HG02840 (cell line): ENCODE measurements at regions not wholly inside any gene's neighbourhood (a gene's known extent, or its start where the extent isn't known, plus 50 kb on each side); places are given as distances from the start of the nearest gene placed in this dataset.

Experiments
- ATAC-seq: cut with Tn5 transposase; IDR thresholded peaks from one replicate; pipeline ENCODE4 v1.9.1; 2021; ENCODE audit warnings: mild to moderate bottlenecking, moderate library complexity, moderate number of reproducible peaks; ENCODE audit not compliant: unreplicated experiment, low FRiP score

GRCh38 chr5:145226726-145227125, 608.4 kb downstream of the PRELID2 start:
- ATAC-seq = no peak

DNA sequence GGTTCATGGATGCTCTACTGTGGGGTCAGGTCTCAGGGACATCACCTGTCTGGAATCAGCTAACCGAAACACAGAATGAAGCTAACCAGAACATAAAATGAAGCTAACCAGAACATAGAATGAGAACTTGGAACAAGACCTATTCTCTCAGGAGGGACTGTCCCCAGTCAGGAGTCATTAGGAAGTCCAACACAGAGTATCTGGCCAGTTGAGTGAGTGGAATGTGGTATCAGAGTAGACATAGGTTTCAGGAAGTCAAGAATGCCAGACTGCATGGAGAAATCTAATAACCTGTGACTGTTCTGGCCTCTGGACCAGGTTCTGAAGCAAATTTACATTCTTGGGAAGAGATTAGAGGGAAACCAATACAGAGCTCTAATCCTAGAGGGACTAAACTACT, 609.6 kb downstream of the PRELID2 start:
- ATAC-seq = no peak

DNA sequence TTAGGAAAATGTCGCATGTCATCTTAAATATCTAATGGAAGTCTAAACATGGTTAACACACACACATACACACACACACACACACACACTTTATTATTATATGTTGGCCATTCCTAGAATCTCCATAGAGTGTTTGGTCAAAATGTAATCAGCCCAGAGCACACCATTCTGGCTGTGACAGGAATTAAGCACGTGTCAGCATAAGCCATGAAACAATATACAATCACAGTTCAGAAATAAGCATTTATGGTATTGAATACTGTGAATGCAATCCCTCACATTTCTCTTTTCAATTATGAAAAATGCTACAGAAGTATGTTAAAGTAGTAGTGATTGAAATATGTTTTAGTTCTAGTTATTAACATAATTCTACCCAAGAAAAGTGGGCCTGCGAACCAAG, 611.6 kb downstream of the PRELID2 start:
- no peak for ATAC-seq

DNA sequence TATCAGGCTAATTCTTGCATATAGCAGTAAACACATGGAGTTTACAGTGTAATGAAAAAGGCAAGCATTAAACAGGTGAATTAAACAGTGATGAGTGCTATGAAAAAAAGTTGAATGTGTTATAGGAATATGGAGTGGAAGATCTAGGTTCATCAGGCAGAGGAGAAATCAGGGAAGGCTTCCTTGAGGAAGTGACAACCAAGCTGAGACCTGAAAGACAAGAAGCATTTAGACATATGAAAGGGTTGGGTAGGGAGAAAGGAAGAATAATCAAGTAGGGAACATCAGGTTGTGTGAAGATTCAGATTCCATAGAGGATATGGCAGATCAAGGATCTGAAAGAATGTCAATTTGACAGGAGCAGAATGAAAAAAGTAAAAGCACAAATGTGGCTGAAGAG, 612.5 kb downstream of the PRELID2 start:
- no peak for ATAC-seq

DNA sequence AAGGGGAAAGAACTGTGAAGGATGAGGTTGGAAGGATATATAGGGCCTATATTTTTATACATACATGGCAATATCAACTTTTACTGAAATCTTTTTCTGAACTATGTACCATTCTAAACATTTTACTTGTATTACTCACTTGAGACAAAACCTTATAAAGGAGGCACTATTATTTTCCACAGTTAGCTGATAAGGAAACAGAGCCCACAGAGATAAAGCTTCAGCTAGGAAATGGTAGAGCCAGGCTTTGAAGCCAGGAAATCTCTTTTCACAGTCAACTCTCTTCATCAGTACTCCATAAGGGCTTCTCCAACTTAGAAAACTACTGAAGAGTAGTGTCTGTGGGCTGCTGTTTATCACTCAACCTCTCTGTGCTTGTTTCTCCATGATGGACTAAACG, 613.7 kb downstream of the PRELID2 start:
- ATAC-seq = no peak

DNA sequence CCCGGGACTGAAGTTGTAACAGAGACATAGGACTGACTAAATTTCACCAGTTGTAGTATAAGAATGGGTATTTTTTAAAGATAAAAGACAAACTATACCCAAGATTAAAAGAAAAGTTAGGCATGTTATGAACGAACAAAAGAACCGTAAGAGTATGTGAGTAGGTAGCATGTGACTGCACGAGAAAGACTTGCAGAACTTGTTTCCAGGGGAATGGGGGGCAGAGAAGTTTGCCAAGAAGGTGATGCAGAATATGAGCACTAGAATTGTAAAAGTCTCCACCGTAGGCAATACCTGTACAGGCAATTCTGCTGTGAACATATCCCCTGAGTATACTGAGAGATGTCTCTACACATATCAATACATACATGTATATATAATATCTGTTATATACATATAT, 614.7 kb downstream of the PRELID2 start:
- ATAC-seq = no peak

DNA sequence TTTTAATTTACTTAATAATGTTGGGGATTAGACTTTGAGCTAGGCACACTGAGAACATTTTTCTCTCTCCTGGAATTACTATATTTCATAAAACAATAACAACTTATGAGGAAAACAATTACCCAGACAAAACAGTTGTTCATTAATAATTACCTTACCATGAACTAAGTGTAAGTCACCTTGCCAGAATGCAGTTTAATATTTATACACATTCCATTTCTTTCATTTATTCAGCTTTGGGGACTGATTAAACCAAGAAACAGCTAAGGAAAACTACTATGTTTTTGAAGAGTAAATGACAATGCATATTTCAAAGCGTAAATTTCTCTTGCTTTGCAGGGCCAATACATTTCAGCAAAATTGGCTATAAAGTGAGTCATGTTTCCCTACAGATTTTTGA, 616.2 kb downstream of the PRELID2 start:
- ATAC-seq = no peak

GRCh38 chr5:145218019-145218418, 617.1 kb downstream of the PRELID2 start:
- no peak for ATAC-seq

GRCh38 chr5:145210020-145210419, 625.1 kb downstream of the PRELID2 start:
- no peak for ATAC-seq

DNA sequence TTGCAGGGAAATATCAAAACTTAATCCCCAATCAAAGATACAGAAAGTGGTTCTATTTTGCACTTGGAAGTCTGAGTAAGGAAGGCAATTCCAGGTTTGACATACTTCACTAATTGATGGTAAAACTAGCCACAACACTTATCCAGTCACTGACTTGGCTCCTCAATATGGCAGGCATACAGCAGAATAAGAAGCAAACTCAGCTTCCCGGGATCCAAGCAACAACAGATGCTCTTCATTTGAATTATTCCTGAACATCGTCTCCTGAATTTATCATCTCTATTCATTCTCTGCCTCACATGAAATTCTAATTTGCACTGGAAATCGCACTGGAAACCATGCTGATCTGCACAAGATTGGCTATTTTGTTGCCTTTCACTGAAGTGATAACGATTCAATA, 629.6 kb downstream of the PRELID2 start:
- no peak for ATAC-seq

- ATAC-seq = no peak
These were observed 630.4 kb downstream of the PRELID2 start for GRCh38 chr5:145204743-145205142.

GRCh38 chr5:145203193-145203592, 631.9 kb downstream of the PRELID2 start:
- ATAC-seq = no peak

DNA sequence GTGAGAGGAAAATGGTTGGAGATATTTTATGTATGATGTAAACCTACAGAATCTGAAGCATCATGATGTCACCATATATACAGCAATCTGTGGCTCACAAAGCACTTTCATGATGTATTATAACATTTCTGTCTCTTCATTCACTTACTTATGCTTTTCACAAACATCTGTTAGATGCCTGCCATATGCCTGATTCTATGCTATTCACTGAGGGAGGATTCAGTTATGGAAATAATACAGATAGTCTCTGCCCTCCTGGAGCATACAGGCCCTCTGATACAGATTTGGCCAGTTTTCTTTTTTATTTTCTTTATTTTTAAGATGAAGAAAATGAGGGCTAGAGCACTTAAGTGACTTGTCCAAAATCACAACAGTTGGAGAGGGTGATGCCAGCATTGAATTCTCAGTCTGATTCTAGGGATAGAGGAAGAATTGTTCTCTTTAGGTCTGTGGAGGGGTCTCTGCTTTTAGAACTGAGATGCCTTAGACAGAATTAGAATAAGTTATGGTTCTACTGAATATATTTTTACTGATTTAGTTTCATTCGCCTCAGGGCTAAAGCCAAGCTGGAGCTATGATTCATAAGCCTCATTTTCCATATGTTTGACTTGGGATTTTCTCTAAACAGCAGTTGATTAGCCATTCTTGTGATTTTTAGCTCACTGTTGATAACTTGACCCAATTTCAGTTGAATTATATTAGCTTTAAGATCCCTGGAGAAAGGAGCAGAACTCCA, 636.4 kb downstream of the PRELID2 start:
- no peak for ATAC-seq

DNA sequence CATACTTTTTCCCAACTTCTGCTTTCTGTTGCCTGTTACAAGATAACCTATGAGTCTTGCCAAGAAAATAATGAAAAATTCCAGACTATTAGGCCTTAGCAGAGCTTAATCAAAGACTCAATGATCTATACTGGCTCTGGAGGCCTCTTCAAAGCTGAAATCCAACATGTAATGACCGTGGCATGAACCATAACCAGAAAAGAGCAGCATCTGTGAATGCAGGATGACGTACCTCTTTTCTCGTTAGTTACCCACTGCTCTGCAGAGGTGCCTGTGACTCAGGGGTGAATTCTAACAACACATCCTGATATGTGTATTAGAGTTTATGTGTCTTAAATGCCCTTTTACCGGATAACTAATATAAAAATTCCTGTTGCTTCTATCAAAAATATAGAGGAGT, 645.4 kb downstream of the PRELID2 start:
- ATAC-seq = no peak

- no peak for ATAC-seq
These were observed 654.8 kb downstream of the PRELID2 start for GRCh38 chr5:145180371-145180770.

- no peak for ATAC-seq
These were observed 656.3 kb downstream of the PRELID2 start for GRCh38 chr5:145178641-145179523.

GRCh38 chr5:145176041-145176440, 659.1 kb downstream of the PRELID2 start:
- no peak for ATAC-seq

DNA sequence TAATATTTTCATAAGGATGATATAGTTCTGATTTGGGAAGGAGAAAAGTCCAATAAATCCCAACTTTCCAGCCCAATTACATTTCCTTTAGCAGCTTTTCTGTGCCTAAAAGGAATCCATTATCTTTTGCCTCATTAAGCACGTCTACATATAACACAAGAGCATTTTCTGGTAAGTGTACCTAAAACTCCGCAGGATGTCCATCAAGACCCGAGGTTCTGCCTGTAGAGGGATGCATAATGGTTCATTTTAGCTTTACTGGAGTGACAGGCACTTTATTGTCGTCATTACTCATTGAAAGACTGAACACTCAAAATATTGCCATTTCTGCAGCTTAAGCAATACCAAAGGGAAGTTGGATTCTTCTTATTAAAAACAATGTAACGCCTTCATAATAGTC, 669.0 kb downstream of the PRELID2 start:
- no peak for ATAC-seq

- ATAC-seq = no peak
These were observed 671.3 kb downstream of the PRELID2 start for GRCh38 chr5:145163876-145164275.

DNA sequence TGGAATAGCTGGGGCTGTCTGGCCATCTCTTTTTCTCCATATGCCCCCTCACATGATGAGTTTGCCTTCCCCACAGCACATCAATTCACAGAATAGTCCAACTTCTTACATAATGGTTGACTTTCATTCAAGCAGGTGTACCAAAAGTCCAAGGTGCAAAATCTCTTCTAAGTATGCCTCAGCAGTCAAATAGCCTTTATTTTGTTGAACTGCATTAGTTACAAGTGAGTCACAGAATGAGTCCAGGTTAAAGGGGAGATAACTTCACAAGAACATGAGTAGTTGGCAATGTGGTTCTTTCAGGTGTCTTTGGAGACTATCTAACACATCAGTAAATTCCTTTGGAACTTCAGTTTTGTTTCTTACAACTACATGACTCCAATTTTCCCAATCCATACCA, 672.5 kb downstream of the PRELID2 start:
- no peak for ATAC-seq

DNA sequence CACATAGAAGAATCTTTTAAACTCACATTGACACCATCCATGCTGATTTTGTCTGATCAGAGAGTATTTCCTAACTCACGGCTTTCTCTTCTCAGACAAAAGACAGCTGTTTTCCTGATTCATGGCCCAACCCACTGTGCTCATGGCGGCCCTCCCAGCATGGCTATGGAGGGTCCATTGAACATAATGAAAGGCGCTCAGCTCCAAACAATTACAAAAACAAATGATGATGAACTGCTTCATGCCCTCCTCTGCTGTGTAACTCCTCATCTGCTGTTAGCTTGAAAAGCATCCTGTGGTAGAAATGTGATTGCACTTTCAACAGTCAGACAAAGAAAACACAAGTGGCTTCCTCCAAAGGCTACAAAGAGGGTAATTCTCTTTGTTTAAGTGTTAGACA, 673.8 kb downstream of the PRELID2 start:
- no peak for ATAC-seq

GRCh38 chr5:145160679-145161078, 674.5 kb downstream of the PRELID2 start:
- ATAC-seq = no peak
